Transverse colon (tissue), 4 donors: ENCODE measurements at regions not wholly inside any gene's neighbourhood (a gene's known extent, or its start where the extent isn't known, plus 50 kb on each side); places are given as distances from the start of the nearest gene placed in this dataset.

ENCODE experiments used
- CTCF ChIP-seq, 5 experiments: fragments of 200-600 bp in 3 of 5; fragments of 450-650 bp in 2 of 5; sonication (generic) in 3 of 5; IDR thresholded peaks; 1 replicate in 2 of 5; 2 replicates in 3 of 5; pipeline ENCODE4 v1.5.1; 2016 to 2017; ENCODE audit warnings: antibody characterized with exemption in 5 of 5, inconsistent platforms in 3 of 5, mild to moderate bottlenecking in 2 of 5, moderate library complexity in 1 of 5
- POLR2AphosphoS5 ChIP-seq, 3 donors: sonication (generic); formaldehyde crosslinking; IDR thresholded peaks; one replicate each; pipeline ENCODE4 v1.6.1; 2016; ENCODE audit warnings: antibody characterized with exemption in 3 of 3

GRCh38 chr17:14701886-14702285 lies 401.0 kb downstream of the HS3ST3B1 start:
- TF ChIP-seq POLR2AphosphoS5 (IDR thresholded peaks at IDR 0.05) (no peak), CTCF (IDR thresholded peaks at IDR 0.05) (no peak)
